GM18499 (cell line): ENCODE measurements at regions not wholly inside any gene's neighbourhood (a gene's known extent, or its start where the extent isn't known, plus 50 kb on each side); places are given as distances from the start of the nearest gene placed in this dataset.

Experiments used
- ATAC-seq: cut with Tn5 transposase; IDR thresholded peaks from one replicate; pipeline ENCODE4 v1.9.1; 2021; ENCODE audit warnings: moderate number of reproducible peaks; ENCODE audit not compliant: insufficient read depth, unreplicated experiment

DNA sequence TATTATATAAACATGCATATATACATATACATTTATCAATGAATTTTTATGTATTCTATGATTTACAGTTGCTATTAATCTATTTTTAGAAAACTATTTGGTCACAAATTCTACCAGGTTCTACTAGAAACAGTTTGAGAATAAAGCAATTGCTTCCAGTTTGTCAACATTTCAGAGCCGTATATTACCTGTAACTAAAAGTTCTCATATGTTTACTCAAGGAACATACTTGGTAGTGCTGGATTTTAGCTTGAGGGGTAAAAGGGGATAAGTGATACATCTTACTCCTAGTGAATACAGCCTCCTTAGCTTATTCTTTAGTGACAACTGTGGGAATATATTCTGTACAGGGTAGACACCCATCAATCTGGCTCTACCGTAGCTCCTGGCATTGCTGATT is 1590.5 kb upstream of the LRRTM3 start:
- no peak for ATAC-seq

DNA sequence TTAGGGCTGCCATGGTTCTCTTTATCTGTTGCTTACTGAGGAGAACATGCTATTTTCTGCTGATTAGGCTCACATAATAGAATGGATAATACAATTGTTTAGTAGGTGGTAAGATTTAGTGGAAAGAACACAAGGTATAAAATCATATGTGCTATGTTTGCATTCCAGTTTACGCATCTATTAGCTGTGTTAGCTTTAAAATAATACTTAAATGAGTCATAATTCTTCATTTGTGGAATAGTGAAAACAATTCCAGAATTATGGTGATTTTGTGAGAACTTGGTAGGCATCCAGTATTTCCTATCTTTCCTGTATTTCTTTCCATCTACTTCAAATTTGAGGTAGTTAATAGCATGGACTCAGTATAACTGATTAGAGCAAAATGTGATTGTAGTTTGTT is 1585.5 kb upstream of the LRRTM3 start:
- ATAC-seq: no peak

DNA sequence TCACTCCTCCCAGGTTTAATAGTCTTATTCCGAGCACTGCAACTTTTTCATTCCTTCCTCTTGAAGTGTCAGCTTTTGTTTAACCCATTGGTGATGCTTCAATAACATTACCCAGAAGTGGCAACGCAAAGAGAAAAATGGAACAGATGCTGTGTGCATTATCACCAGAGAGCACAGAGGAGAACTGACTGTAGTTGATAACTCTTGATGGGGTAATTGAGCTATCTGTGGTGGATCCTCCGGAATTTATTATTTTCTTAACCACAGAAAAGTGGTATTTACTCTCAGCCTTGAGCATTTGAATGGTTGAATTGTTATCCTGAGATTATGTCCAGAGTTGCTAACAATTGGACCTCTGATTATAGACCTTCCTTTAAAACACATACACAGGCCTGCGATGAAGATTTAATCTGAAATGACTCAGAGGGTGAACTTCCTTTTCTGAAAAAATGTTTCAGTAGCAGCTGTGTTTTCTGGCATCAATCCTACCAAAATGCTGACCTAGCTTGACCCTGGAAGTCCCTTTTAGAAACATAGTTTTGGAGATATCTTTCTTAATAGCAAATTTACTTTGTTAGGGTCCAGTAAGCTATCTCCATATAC is 1584.4 kb upstream of the LRRTM3 start:
- no peak for ATAC-seq

DNA sequence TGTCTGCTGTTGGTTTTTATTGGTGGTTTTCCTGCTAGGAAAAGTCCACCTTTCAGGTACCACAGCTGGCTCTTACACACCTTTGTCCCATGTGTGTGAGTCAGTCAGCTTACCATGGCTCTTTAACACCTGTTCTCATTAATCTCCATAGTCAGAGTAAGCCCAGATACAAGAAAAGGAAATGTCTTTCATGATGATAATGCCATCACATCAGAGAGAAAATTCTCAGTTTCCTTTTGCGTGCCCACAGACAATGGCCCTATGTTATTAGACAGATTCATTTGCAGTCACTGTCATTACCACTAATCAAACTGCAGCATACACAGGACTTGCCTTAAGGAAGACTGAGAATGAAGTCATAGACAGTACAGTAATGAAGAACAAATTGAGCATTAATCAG is 1583.6 kb upstream of the LRRTM3 start:
- no peak for ATAC-seq

DNA sequence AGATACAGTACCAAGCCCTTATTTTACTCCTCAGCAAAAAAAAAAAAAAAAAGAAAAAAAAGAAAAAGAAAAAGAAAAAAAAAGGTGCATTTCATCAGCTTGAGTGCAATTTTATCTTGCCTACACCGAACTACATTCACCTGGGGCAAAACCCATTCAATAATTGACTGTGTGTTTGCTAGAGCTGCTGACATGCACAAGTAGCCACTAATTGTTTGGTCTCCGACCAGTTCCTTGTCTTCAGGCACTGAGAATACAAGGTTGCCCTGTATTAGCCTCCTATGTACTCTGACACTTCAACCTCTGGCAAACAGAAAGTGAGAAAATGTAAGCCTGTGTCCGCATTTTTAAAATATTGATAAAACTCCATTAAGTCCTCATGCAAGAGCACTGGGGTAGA is 1579.4 kb upstream of the LRRTM3 start:
- no peak for ATAC-seq

DNA sequence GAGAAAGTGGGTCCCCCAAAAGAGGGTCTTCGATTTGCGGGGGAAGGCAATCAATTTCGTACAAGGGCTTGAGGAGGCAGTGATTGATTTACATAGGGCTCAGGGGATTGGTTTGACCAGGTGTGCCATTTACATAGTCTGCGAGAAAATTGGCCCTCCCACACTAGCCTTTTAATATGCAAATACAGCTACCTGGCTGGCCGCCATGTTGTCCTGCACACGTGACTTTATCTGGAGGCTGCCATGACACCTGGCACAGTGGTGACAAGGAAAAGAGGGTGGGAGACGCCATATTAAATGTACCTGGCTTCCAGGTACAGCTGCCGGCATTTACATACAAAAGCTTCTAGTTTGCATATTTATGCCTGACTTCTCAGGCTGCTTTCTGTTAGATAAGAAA is 1577.2 kb upstream of the LRRTM3 start:
- no peak for ATAC-seq

DNA sequence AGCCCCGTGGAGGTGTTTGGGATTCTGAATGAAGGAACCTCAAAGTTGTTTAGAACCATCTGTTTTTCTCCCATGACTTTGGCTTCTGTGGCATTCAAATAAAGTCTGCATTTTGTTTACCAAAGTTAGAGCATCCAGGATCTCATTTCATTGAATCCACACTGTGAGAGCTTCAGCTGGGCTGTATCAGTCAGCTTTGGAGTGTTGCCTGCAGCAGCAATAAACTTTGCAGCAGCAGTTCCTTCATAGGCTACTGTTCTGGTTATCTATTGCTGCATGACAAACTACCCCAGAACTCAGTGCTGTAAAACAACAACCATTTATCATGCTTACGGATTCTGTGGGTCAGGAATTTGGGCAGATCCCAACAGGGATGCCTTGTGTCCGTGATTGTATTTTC is 1575.2 kb upstream of the LRRTM3 start:
- ATAC-seq: no peak

DNA sequence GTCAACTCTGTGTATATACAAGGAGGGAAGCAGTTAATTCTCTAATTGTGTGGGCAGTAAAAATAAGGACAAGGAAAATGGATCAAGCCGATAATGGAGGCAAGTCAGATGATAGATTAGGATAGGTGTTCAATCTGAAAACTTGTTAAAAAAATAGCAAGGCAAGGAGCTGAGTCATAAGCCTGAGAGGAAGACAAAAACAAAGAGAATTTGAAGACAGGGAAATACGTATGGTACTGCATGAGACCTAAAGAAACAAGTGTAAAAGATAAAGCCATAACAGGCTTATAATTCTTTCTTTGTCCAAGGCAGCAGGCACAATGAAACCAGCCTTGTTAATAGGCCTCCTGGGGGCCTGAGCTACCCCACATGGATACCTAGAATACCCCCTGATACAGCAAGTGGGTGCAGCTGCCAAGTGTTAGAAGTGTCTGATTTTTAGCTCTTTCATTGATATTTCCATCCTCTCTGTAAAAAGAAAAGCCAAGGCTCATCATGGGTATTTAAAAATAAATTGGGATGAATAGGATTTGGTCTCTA is 1570.6 kb upstream of the LRRTM3 start:
- no peak for ATAC-seq

DNA sequence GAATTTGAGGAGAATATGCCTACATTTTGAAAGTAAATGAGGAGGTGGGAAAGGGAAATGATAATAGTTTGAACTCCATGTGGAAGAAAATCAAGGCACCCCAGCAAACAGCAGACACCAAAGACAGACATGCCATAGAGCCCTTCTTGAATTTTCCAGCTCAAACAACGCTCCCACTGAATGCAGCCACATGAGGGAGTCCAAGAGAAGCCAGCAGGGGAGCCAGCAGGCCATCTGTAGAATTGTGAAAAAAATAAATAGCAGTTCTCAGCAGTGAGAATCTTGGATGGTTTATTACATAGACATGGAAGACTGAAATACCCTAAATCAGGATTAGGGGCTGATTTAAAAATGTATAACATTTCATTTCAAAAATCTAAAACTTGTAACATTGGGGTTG is 1567.3 kb upstream of the LRRTM3 start:
- ATAC-seq: no peak

DNA sequence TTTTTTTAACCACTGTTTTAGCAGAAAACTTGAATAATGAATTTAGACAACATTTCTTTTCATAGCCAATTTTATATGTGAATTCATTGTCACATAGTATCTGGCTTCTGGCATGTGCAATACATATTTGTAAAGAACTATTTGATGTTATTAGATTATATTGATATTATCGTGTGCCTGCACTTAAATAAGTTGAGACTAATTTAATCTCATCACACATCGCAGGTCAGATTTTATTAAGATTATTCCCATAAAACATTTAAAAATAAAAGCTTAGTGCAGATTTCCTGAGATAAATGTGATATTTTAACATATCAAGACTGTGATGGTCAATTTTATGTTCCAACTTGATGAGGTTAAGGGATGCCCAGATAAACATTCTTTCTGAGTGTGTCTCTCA is 1565.3 kb upstream of the LRRTM3 start:
- no peak for ATAC-seq

DNA sequence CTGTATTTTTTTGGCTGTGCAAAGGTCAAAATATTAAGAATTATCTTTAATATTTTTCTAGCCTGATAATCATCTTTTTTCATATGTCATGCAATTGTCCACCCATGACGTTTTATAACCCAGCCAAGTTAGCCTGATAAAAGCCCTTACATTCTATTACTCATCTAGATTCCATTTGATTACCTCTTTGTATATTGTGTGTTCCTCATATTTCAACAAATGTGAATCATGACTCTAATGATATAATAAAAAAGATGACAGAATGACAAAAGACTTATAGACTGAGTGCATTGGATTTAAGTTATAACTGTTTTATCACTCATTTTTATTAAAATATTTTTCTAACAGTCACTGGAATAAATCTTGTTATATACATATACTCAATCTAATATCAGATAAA is 1560.0 kb upstream of the LRRTM3 start:
- no peak for ATAC-seq

DNA sequence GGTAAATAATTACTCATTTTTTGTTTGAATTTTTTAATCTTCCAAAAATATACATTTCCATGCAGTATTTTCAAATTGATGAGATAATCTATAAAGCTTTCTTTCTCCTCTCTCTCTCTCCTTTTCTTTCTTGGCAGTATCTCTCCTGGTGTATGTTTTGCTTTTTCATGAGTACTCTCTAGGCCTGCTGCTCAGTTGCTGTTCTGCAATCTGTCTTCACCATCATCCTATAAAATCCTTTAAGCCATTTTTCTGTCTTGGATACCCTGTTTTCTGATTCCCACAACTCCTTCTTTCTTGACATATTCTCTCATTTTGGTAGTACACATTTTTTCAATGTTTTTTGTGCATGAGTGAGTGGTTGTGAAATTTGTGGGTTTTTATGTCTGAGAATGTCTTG is 1558.1 kb upstream of the LRRTM3 start:
- ATAC-seq: no peak

DNA sequence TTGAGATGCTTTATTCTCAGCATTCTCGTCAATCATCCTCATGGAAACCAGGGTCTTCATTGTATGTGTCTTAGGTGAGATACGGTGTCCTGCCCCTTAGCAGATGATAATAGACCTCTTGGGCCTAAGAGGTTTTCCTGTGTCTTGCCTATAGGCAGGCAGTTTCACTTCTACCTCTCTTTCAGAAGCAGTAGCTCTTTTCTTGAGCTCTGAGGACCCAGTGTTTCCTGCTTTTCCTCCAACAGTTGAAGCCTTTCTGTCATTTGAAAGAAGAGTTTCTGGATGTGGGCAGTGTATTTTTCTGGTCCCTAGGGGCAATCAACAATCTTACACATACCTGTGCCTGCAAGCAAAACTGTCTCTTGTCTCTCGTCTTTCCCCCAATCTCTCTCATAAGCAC is 1550.3 kb upstream of the LRRTM3 start:
- ATAC-seq: no peak

DNA sequence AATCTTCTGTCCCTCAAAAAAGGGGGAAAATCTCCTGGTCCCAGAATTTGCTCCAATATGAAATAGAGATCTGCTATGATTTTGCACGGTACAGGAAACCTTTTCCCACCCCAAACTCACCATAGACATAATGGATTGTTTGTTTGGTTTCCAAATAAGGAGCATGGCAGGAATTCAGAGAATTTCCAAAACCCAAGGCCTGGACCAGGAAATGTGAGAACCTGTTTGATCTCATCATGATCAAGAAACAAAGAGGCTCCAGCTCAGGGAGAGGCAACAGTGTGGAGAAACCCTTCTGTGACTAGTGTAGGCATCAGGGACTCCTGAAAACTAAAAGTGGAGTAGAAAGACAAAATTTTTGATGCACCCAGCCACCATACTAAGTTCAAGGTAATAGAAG is 1548.1 kb upstream of the LRRTM3 start:
- no peak for ATAC-seq

DNA sequence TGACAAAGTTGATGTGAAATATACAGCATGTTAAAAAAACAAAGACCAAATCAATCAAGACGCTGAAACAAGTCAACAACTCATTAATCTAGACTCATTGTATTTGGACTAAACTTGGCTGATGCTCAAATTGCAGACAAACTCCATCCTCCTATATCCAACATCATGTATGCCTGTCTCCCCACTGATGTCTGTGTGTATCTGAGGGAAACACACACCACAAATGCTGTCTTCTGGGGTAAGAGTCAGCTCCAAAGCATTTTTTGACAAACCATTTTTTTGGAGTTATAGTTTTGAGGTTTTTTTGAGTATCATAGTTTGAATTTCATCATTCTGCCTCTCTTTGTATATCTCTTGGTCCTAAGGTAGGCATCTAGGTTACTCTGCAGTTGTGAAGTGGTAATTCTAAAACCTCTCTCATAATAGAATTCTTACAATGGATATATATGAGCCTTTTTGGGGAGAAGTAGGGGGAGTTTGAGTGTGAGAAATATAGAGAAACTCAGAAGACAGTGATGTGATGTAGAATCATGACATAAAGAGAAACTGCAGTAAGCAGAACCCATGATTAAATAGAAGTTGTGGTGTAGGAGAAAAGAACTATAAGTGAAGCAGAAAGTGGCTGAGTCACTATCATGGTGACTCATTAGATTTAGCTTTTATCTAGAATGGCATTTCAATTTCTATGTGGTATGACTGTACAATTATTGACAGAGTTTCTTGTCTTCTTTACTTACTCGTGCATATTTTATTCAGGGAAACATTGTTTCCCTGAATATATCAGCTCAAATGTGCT is 1531.1 kb upstream of the LRRTM3 start:
- no peak for ATAC-seq

DNA sequence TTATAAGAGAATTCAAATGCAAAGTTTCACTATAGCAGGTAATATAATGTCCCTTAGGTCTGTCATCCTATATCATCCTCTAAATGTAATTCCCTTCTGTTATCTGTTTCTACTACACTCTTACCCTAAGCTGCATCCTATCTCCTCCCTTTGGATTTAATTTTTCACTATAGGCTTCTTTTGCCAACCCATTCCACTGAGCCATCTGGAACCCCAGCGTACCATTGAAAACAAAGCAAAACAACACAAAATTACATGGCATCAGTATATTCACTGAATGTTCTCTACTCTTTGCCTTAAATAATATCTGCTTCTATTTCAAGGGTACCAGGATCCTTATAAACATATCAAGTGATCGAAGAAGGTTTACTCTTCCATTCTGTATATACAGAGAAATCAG is 1530.2 kb upstream of the LRRTM3 start:
- no peak for ATAC-seq

DNA sequence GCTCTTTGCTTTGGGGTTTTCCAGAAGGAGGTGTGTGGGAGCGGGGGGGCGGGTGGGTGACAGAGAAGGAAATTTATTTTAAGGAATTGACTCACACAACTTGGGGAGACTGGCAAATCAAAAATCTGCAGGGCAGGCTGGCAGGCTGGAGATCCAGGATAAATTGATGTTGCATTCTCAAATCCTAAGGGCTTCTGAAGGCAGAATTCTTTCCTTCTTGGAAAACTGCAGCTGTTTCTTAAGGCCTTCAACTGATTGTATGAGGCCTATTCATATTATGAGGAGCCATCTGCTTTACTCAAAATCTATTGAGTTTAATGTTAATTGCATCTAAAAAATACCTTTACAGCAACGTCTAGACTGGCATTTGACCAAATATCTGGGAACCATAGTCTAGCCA is 1528.8 kb upstream of the LRRTM3 start:
- ATAC-seq: no peak

DNA sequence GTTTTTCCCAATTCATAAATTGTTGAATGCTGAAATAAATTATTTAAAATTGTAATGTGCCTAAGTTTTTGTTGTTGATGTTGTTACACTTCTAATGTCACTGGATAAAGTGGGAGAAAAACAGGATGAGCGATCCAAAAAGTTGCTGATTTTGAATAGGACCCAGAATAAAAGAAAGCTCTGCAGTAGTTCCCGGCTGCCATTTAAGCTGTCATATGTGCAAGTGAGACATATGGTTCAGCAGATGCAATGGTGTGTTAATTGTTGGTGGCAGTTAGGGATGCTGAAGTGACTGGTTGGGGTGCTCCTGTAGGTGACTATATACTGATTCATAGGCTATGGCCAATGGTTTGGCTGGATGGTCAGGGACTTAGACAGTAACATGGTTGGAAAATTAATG is 1517.4 kb upstream of the LRRTM3 start:
- ATAC-seq: no peak

DNA sequence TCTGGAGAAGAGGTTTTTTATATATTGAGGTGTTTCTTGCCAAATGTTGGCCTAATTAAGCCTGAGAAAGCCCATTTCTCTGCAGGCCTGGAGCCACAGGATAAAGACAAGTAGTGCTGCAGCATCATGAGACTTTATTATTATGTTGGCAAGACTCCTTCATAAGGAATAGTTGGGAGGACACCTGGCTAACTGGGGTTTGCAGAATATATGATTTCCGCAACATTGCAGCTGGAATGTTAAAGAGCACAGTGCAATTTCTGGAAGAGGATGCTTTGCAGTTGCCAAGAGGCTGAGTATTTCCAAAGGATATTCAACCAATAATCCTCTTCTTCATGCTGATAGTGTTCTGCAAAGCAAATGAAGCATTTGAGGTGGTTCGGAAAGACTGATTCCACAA is 1512.8 kb upstream of the LRRTM3 start:
- no peak for ATAC-seq

DNA sequence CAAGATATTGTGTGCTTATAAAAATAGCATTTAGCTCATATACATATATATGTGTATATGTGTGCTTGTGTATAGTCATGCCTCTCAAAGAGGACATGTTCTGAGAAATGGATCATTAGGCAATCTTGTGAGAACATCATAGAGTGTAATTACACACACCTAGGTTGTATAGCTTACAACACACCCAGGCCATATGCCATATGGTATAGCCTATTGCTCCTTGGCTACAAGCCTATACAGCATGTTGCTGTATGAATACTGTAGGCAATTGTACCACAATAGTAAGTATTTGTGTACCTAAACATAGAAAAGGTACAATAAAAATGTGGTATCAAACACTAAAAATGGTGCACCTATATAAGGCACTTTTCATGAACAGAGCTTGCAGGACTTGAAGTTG is 1510.5 kb upstream of the LRRTM3 start:
- ATAC-seq: no peak

DNA sequence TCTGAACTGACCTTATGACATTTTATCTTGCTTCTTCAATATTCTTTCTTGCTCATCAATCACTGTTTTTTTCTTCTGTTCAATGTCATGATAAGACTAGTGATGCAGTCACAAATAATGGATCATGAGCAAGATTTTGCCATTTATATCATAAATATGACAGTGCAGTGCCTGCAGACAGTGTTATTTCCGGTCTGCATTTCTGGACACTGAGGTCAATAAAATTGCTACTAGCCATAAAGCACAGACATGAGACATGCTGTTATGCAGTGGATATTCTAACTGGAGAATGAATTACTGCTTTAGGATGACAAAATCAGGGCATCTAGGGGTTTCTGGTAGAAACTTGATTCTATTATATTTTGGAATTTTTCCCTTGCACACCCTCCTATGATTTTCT is 1509.7 kb upstream of the LRRTM3 start:
- no peak for ATAC-seq

DNA sequence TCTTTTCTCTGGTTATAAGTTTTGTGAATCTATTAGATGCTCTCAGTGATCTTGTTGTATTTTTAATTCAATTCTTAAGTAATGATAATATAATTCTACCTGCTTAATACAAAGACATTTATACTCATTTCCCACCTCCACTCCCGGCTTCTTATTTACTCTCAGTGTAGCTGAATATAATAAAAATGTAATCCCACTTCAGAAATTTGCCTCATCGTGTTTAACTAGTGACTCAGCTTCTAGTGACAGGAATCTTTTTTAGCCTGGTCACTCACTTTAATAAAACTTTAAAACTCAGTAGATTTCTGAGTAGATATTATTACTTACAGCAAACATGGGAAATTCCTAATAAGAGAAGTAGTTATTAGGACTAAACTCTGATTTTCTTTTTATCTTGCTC is 1506.2 kb upstream of the LRRTM3 start:
- no peak for ATAC-seq
